ENCODE measurements at regions not wholly inside any gene's neighbourhood (a gene's known extent, or its start where the extent isn't known, plus 50 kb on each side); places are given as distances from the start of the nearest gene placed in this dataset.

- TF ChIP-seq POLR2A (IDR thresholded peaks at IDR 0.05; ENCODE audit: low read depth, low read length) (no peak), TAF1 (IDR thresholded peaks at IDR 0.05; ENCODE audit: low read depth, low read length) (no peak)
These were observed 391.9 kb upstream of the CHD6 start for GRCh38 chr20:42010090-42010489.

Data from GM12891 (cell line).